GM18870 (cell line): ENCODE measurements at regions not wholly inside any gene's neighbourhood (a gene's known extent, or its start where the extent isn't known, plus 50 kb on each side); places are given as distances from the start of the nearest gene placed in this dataset.
"Not testable (repeated sequence)": the region's sequence is repeated elsewhere in the genome, so short reads cannot be mapped to it uniquely, and the experiment has no call there.

Experiments
- ATAC-seq: cut with Tn5 transposase; IDR thresholded peaks from one replicate; pipeline ENCODE4 v1.9.1; 2021; ENCODE audit warnings: moderate library complexity; ENCODE audit not compliant: unreplicated experiment

DNA sequence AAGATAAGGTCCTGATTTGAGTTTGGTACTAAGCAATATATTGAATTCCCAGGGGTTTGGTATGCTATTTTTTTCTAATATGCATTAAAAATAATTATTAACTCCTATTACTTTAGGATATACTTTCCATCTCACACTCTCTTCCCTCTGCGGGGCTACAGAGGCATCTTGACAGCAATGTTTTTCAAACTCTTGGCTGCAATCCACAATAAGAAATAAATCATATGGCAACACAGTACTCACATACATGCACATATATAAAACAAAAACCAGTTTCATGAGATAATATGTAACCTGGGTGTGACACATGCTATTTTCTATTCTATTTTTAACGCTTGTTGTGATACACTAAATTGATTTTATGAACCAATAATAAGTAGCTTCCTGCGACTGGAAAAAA, 189.5 kb downstream of the UNC5CL start:
- ATAC-seq: no peak

DNA sequence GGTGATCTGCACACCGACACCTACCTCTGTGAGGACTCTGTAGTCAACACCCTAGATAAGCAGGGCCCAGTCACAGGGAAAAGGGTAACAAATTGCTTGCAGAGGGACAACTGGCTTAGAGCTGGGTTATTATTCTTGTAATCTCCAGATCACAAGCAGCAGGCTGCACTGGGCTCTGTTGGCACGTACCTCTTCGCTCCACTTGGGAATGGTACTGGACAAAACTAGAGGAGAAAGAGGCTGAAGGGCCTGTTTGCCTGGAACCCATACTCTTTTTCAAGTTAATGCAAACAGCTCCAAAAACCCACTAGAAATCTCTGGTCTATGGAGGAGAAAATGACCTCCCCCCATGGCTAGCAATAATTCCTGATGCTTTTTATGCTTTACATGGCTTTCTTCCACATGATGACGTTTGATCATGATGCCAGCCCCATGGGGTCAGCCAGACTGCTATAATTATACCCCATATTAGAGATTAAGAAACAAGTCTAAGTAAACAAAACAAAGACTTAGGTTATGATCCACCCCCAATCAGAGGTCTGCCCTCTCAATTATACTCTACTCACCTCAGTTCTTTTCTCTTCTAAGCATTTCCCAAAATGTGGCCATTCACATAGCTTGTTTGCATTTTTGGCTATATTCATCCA, 190.0 kb downstream of the UNC5CL start:
- no peak for ATAC-seq

DNA sequence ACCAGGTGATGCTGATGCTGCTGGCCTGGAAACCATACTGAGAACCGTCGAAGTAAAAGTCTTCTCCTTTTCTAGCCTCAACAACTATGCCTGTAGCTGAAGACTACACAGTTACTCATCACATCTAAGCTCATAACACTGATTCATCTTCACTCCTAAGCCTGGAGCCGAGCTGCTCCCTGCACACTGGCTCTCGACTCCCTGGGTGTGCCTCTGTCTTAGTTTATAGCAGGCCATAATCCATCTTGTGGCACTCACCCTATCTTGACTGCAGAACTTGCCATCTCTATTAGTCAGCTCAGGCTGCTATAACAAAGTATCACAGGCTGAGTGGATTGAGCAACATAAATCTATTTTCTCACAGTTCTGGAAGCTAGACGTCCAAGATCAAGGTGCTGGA, 191.0 kb downstream of the UNC5CL start:
- no peak for ATAC-seq

DNA sequence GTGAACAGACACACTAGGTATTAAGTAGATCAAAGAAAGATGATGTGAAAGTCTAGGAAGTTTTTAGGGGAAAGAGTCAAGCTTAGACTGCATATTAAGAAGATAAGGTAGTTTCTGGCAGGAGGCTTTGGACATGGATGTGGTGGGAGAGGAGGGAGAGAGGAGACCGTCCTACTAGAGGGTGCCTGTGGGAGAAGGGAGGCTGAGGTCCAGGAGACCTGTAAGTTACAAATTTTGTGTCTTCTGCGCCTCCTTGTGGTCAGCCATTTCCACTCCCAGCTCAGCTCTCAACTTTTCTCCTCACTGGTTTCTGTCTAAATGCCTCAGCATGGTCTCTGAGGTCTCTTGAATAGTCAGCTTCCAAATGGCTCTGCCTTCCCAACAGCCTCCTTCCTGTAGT, 193.5 kb downstream of the UNC5CL start:
- no peak for ATAC-seq

DNA sequence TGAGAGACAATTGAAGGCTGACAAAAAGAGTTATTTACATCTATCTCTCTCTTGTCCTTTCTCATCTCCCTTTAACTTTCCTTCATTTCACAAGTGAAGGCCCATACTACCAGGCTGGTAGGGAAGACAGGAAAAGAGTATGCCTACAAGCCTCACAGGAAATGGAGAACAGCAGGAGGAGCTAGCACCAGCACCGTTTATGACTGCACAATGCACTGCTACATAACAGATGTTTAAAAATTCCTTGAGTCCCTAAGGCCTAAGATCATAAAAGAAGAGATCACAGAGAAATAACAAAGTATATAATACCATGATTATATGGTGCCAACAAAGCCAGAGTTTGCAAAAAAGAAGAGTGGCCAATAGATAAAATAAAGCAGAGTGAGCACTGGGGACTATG, 194.8 kb downstream of the UNC5CL start:
- ATAC-seq: no peak

DNA sequence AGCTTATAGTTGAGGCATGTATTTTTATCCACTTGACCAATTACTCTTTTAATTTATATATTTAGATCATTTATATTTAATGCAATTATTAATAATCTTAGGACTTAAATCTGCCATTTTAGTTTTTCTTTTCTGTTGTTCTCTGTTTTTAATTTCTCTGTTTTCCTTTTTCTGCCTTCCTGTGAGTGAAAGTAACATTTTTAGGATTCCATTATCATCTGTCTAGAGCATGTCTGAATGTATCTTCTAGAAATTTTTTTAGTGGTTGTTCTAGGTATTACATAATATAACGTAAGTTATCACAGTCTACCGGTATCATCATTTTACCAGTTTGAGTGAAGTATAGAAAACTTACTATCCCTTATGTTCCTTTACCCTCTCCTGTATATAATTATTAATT, 197.3 kb downstream of the UNC5CL start:
- no peak for ATAC-seq

DNA sequence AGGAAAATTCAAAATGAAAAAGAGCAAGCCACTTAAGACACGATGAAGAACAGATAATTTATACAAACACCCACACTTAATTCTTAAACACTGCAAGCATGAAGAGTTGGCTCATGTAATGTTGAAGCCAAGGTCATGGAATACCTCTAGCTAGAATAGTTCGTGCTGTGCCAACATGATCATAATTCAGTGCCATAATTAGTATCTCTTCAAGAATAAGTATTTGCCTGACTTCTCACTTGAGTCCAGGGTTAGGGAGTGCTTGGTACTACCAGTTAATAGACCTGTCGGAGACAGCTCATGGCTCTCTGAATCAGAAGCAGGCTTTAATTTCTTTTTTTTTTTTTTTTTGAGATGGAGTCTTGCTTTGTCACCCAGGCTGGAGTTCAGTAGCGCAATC, 206.3 kb downstream of the UNC5CL start:
- no peak for ATAC-seq

DNA sequence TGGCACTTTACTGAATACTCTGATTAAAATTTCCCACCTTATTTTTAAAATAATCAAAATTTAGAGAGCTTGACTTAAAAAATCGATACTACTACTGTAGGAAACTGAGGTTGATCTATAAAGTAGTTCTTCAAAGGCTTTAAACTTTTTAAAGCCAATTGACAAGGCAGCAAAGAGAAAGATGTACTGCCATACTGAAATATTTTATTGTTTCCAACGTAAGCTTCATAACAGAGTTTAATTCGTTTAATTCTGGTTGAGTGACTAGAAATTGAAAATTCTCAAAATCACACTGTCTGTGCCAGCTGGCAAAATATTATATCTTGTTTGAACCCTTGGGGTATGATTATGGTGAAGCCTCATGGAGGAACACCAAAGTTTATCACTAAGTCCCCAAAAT, 207.6 kb downstream of the UNC5CL start:
- no peak for ATAC-seq

DNA sequence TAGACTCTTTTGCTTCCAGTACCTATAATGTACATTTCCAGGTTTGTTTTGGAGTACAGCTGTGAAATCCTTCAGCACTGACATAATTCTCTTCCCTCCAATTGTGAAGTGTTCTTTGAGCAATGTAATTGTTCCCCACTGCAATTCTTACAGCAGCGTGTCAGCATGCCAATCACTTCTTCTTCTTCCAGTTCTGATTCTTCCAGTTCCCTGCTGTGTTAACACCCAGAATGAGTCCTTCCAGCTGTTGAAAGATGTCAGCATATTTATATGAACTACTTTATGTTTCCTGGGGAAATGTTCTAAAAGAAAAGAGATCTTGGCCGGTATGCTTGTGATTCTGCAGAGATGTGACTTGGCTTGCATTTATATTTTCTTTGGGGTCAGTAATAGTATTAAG, 213.9 kb downstream of the UNC5CL start:
- ATAC-seq: no peak

DNA sequence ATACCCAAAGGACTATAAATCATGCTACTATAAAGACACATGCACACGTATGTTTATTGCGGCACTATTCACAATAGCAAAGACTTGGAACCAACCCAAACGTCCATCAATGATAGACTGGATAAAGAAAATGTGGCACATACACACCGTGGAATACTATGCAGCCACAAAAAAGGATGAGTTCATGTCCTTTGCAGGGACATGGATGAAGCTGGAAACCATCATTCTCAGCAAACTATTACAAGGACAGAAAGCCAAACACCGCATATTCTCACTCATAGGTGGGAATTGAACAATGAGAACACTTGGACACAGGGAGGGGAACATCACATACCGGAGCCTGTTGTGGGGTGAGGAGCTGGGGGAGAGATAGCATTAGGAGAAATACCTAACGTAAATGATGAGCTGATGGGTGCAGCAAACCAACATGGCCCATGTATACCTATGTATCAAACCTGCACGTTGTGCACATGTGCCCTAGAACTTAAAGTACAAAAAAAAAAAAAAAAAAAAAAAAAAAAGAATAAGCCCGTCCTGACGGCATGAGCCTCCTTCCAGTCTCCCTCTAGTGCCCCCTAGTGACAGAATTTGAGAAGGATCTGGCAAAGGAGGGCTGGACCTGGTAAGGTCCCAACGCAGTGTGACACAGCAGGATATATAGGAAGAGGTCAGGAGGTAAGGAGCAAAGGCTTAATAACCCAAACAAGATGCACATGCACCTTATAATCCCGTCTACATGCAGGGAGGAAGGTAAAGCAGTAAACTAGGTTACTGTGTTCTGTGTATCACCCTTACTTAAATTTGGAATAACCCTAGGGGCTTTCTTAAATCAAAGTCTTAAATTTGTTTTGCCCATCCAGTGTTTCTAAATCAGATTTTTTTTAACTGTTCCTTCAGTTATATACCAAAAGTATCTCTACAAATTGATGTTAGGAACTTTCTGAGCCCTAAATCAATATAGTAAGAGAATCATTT, 214.8 kb downstream of the UNC5CL start:
- not testable (repeated sequence) for ATAC-seq

DNA sequence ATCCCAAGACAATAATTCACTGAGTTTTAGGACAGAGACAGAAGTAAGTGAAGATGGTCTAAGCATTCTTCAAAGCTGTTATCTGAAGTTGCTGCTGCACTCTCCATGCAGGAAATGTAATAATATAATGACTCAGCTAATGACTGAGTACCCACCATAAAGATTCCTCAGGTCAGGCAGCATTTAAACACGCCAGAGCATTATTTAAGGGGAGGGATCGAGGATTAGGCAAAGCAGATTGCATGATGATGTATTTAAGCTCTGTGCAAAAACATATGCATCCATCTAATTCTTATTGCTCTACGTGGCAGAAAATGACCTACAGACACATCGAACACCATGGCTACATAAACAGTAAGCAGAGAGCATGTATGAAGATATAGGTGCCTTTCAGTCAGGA, 216.4 kb downstream of the UNC5CL start:
- no peak for ATAC-seq

DNA sequence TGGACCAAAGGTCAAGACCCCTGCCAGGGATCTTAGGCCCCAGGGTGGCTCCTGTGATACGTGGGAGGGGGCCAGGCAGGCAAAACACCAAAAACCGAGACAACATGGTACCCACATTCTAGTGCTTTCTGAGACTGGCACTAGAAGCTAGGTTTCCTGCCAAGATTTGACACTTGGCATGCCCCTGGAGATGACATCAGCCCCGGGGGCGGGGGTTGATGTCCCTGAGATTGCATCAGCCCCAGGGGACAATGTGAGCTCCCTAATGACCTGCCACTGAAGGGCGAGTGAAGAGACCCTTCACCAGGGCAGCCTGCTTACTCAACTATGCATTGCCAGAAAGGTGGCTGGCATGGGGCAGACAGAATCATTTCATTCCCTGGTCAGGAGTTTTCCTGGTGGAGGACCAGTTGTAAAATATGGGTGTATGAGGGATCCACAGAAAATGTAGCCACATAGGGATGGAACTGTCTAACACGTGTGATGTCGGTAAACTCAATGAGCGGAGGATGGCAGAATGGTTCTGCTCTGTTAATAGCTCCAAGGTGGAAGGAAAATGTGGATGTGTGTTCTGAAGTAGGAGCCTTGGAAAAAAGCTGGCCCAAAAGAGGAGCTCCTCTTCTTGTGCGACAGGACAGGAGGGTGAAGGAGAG, 219.7 kb downstream of the UNC5CL start:
- ATAC-seq: no peak

DNA sequence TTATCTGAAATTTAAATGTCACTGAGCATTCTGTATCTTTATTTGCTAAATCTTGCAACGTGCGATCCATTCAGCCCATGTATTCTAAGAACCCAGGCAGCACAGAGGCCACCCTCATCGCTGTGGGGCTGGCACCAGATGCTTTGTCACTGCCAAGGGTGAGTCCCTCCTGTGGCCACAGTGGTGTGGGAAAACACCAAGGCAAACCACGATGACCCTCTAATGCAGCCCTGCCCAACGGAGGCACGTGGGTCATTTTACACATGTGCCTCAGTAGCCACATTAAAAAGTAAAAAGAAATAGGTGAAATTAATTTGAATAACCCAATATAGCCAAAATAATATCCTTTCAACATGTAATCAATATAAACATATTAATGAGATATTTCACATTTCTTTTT, 221.7 kb downstream of the UNC5CL start:
- no peak for ATAC-seq

DNA sequence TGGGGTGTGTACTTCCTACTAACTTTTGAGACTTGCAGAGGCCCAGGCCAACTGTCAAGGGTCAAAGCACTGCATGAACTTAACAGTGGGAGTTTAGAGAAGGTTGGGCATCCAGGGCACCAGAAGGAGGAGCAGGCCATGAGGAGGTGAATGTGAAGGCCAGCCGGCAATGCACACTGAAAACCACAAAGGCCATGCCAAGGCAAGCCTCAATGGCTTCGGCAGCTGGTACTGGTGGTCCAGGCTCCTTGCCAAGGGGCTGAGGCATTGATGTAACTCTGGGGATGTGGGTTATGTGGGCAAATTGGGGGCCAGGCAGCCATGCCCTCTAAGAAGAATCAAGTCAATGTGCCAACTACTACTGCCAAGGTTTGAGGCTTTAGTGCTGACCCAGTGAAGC, 222.4 kb downstream of the UNC5CL start:
- no peak for ATAC-seq

DNA sequence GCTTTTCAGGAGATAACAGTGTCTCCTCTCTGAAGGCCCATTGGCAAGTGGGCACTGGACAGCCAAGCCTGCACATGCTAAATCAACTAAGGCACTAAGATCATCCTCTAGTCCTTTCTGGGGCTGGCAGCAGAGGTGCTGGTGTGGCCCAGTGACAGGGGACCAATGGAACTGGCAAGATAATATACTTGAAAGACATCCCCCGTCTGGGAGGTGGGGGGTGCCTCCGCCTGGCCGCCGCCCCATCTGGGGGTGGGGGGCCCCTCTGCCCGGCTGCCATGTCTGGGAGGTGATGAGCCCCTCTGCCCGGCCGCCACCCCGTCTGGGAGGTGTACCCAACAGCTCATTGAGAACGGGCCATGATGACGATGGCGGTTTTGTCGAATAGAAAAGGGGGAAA, 223.3 kb downstream of the UNC5CL start:
- no peak for ATAC-seq

DNA sequence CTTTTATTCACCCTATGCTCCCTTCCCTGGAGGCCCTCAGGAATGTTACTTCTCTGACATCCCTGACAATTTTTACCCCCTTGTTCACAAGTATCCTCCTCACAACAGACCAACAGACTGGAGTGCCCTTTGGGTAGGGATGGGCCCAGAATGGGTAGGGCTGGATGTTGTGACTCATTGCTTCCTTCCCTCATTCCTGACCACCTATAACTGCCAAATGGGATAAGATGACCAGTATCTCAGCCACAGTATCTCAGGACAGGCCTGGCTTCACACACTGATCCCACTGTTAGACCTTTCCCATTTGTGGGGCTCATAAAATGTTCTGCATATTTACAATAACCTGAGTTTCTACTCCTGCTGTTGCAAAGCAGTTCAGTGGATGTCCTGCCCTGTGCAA, 223.0 kb upstream of the LRFN2 start:
- ATAC-seq: no peak

DNA sequence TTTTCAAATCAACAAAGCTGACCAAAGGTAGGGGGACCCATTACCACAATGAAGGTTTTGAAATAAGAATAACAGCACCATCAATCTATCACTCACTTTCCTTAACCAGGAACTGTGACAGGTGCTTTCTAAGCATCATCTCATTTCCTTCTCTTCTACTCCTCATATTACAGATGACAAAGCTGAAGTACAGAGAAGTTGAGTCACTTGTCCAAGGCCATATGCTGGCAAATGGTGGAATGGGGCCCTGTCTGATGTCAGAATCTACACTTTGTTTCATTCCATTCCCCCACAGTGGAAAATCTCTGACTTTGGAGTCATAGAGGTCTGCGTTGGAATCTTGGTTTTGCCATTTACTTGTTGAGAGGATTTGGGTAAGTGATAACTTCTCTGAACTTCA, 222.5 kb upstream of the LRFN2 start:
- ATAC-seq: no peak

DNA sequence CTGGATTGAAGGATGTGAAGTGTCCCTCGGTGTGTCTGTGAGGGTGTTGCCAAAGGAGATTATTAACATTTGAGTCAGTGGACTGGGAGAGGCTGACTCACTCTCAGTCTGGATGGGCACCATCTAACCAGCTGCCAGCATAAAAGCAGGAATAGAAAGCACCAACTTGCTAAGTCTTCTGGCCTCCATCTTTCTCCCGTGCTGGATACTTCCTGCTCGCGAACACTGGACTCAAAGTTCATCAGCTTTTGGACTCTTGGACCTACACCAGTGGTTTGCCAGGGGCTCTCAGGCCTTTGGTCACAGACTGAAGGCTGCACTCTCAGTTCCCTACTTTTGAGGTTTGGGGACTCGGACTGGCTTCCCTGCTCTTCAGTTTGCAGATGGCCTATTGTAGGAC, 220.3 kb upstream of the LRFN2 start:
- ATAC-seq: no peak

DNA sequence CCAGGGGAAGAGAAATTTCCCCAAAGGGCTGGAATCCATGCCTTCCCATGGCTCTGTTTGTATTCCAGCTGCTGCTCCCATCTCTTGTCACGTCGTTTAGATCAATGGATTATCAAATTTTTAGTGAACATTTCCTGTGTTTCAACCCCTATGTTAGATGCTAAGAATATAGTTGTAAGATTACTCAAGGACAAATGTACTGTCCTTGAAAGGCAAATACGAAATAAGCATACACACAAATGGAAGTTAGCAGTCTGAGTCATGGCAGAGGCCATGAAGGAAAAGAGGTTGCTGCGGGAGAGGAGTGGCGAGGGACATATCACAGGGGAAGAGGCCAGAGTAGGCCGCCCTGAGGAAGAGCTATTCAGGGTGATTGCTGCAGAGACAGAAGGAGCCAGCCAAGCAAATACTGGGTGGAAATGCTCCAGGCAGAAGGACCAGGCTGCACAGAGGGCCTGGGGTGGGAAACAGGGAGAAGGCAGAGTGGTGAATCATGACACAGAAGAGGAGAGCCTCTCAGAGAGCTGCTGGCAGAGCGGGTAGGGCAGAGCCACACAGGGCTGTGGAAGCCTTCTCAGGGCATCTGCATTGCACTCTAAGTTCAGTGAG, 219.2 kb upstream of the LRFN2 start:
- no peak for ATAC-seq

DNA sequence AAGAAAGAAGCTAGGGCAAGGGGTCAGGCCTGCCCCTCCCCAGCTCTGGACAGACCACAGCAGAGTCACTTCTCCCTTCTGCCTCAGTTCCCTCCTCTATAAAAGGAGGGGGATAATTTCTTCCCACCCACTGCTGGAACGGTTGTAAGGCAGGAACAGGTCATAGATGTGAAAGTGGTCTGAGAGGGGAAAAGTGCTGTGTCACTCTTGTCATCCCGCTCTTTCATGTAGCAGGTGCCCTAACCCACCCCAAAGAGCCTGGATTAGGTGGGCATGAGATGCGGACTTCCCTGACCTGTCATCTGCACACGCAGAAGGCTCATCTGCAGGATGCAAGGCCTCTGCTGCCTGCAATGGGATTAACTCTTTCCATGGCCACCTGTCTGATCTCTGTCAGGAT, 218.2 kb upstream of the LRFN2 start:
- no peak for ATAC-seq

DNA sequence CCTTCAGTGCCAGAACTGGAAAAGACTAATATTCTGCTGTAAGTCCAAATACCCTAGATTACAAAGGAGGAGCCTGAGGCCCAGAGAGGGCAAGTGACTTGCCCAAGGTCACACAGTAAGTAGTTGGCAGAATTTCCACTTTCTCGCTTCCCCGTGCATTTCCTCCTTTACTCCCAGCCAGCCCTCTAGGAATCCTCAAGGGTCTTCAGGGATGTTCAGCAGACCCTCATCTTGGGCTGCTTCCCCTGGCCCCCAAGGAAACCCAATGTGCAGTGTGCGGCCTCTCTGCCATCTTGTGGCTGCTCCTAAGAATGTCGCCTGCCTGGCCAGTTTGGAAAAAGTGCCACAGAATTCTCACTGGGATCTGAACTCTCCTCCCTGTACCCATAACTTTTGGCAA, 217.7 kb upstream of the LRFN2 start:
- ATAC-seq: no peak
